ENCODE measurements at regions not wholly inside any gene's neighbourhood (a gene's known extent, or its start where the extent isn't known, plus 50 kb on each side); places are given as distances from the start of the nearest gene placed in this dataset.

DNA sequence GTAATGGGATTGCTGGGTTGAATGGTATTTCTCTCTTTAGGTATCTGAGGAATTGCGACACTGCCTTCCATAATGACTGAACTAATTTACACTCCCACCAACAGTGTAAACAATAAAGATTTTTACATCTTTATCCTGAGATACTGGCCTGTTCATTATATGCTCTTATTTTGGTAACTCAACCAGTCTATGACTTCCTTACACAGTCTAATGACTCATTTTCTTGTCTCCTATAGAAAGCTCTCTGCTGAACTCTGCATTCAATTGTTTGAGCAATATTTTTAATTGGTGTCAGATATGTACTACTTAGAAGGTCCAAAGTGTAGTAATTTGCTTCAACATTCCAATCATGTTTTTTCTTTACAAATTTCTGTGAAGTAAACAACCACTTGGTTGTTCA is 1351.8 kb downstream of the FSCB start:
- no peak for TF ChIP-seq RFX5 (IDR thresholded peaks at IDR 0.05; ENCODE audit: low read length)
- TF ChIP-seq, protein P1, sequence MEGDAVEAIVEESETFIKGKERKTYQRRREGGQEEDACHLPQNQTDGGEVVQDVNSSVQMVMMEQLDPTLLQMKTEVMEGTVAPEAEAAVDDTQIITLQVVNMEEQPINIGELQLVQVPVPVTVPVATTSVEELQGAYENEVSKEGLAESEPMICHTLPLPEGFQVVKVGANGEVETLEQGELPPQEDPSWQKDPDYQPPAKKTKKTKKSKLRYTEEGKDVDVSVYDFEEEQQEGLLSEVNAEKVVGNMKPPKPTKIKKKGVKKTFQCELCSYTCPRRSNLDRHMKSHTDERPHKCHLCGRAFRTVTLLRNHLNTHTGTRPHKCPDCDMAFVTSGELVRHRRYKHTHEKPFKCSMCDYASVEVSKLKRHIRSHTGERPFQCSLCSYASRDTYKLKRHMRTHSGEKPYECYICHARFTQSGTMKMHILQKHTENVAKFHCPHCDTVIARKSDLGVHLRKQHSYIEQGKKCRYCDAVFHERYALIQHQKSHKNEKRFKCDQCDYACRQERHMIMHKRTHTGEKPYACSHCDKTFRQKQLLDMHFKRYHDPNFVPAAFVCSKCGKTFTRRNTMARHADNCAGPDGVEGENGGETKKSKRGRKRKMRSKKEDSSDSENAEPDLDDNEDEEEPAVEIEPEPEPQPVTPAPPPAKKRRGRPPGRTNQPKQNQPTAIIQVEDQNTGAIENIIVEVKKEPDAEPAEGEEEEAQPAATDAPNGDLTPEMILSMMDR (IDR thresholded peaks at IDR 0.05), result no peak
- no peak for TF ChIP-seq YY1 (IDR thresholded peaks at IDR 0.05; ENCODE audit: low read depth)
- no peak for TF ChIP-seq NRF1 (IDR thresholded peaks at IDR 0.05; ENCODE audit: low read depth, low read length)
- TF ChIP-seq RAD21 (IDR thresholded peaks at IDR 0.05; ENCODE audit: low read length), result no peak
- TF ChIP-seq, protein P2, sequence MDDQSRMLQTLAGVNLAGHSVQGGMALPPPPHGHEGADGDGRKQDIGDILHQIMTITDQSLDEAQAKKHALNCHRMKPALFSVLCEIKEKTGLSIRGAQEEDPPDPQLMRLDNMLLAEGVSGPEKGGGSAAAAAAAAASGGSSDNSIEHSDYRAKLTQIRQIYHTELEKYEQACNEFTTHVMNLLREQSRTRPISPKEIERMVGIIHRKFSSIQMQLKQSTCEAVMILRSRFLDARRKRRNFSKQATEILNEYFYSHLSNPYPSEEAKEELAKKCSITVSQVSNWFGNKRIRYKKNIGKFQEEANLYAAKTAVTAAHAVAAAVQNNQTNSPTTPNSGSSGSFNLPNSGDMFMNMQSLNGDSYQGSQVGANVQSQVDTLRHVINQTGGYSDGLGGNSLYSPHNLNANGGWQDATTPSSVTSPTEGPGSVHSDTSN (IDR thresholded peaks at IDR 0.05), result no peak
- no peak for TF ChIP-seq EZH2phosphoT487 (IDR thresholded peaks at IDR 0.05; ENCODE audit: borderline replicate concordance, low read depth)
- no peak for TF ChIP-seq RXRA (IDR thresholded peaks at IDR 0.05; ENCODE audit: borderline replicate concordance, low read depth)
- TF ChIP-seq, protein P3, sequence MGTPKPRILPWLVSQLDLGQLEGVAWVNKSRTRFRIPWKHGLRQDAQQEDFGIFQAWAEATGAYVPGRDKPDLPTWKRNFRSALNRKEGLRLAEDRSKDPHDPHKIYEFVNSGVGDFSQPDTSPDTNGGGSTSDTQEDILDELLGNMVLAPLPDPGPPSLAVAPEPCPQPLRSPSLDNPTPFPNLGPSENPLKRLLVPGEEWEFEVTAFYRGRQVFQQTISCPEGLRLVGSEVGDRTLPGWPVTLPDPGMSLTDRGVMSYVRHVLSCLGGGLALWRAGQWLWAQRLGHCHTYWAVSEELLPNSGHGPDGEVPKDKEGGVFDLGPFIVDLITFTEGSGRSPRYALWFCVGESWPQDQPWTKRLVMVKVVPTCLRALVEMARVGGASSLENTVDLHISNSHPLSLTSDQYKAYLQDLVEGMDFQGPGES (IDR thresholded peaks at IDR 0.05; ENCODE audit: low read depth, low read length), result no peak
- no peak for TF ChIP-seq MXI1 (IDR thresholded peaks at IDR 0.05; ENCODE audit: low read depth, low read length)
- no peak for TF ChIP-seq TAF1 (IDR thresholded peaks at IDR 0.05; ENCODE audit: borderline replicate concordance, low read depth, low read length)
- no peak for TF ChIP-seq SMC3 (IDR thresholded peaks at IDR 0.05; ENCODE audit: low read depth, low read length)
- no peak for TF ChIP-seq FOXM1 (IDR thresholded peaks at IDR 0.05; ENCODE audit: low read depth)

Measured in SK-N-SH (cell line).